ENCODE measurements at regions not wholly inside any gene's neighbourhood (a gene's known extent, or its start where the extent isn't known, plus 50 kb on each side); places are given as distances from the start of the nearest gene placed in this dataset.

DNA sequence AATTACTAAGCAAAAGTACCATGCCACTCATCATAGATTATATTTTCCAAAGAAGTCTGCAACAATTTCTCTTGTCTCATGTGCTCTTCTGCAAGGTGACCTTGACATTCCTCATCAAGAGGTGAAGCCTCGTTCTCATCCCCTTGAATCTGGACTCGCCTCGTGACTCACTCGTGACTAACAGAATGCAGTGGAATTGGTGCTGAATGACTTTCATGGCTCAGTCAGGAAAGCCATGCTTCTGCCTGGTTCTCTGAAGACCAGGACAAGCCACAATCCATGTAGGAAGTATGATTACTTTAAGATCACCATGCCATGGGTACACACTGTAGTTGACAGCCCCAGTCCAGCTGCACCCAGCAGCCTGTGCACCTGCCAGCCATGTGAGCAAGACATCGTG is 335.8 kb downstream of the GADD45G start:
- TF ChIP-seq, protein P1, sequence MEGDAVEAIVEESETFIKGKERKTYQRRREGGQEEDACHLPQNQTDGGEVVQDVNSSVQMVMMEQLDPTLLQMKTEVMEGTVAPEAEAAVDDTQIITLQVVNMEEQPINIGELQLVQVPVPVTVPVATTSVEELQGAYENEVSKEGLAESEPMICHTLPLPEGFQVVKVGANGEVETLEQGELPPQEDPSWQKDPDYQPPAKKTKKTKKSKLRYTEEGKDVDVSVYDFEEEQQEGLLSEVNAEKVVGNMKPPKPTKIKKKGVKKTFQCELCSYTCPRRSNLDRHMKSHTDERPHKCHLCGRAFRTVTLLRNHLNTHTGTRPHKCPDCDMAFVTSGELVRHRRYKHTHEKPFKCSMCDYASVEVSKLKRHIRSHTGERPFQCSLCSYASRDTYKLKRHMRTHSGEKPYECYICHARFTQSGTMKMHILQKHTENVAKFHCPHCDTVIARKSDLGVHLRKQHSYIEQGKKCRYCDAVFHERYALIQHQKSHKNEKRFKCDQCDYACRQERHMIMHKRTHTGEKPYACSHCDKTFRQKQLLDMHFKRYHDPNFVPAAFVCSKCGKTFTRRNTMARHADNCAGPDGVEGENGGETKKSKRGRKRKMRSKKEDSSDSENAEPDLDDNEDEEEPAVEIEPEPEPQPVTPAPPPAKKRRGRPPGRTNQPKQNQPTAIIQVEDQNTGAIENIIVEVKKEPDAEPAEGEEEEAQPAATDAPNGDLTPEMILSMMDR (IDR thresholded peaks at IDR 0.05; ENCODE audit: poor library complexity) = no peak
- TF ChIP-seq EZH2 (IDR thresholded peaks at IDR 0.05; ENCODE audit: borderline replicate concordance) (no peak), EZH2phosphoT487 (IDR thresholded peaks at IDR 0.05; ENCODE audit: low read depth, severe bottlenecking, unreplicated experiment) (no peak)

Measured in hepatocyte (in vitro differentiated cells).